ENCODE measurements at regions not wholly inside any gene's neighbourhood (a gene's known extent, or its start where the extent isn't known, plus 50 kb on each side); places are given as distances from the start of the nearest gene placed in this dataset.

GRCh38 chr15:77786956-77787355, 154.2 kb upstream of the LINGO1 start:
- no peak for DNase-seq (ENCODE audit: low read depth)

DNA sequence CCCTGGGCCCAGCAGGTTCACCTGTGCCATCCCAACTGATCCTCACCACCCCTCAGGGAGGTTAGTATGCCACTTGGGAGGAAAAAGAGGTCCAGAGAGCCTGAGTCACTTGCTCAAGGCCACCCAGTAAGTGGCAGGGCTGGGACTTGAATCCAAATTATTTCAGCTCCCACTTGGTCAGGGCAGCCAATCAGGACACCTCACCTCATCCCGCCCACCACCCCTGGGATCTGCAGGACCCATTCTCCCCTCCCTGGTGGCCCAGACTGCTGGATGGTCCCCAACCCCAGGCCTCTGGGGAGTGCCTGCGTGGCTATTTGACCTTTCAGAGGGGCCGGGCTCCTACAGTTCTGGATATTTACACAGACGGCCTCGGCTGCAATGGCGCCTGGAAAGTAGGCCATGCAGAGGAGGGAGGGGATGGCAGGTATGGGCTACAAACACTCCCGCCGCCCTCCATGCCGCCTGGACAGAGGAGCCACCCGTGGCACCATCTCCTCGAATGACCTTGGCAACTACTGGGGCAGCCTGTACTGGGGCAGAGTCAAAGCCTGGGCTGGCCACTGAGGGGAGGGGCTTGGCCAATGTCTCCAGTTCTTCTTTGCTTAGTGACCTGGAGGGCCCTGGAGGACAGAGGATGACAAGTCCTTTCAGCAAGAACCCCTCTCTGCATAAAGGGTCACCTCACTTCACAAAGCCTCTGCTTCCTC, 153.6 kb upstream of the LINGO1 start:
- no peak for DNase-seq (ENCODE audit: low read depth)

- peak; percentile 4 for DNase-seq (ENCODE audit: low read depth)
Measured at GRCh38 chr15:77784361-77785292, 151.9 kb upstream of the LINGO1 start.

DNA sequence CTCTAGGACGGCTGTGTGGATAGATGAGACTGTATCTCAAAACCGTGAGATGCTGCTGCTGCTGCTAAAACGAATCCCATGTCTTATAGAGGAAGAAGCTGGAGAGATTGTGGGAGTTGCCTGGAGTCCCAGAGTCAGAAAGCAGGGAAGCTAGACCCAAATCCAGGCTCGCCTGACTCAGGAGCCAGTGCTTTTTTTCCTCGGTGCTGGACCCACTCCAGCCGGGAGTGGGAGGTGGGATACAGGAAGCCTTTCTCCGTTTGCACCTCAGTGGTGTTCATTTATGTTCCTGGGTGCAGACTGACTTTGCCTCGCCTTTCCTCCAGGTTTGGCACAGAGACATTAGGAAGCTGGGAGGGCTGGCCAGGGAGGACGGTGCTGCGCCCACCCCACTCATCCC, 150.9 kb upstream of the LINGO1 start:
- no peak for DNase-seq (ENCODE audit: low read depth)

GRCh38 chr15:77782691-77783090, 150.0 kb upstream of the LINGO1 start:
- DNase-seq (ENCODE audit: low read depth), result no peak

DNA sequence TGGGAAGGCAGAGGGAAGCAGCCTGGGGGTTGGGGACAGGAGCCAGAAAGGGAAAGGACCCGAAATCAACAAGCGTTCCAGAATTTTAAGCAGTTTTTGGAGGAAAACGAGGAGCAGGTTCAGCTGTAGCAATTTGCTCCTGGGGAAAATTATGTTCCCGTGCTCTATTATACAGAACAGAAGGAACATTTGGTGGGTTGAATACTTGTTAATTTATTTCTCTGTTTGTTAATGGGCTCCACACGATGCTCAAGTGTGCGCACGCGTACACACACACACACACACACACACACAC, 149.2 kb upstream of the LINGO1 start:
- no peak for DNase-seq (ENCODE audit: low read depth)

- DNase-seq (ENCODE audit: low read depth), result no peak
Measured at GRCh38 chr15:77781151-77781945, 148.6 kb upstream of the LINGO1 start.

DNA sequence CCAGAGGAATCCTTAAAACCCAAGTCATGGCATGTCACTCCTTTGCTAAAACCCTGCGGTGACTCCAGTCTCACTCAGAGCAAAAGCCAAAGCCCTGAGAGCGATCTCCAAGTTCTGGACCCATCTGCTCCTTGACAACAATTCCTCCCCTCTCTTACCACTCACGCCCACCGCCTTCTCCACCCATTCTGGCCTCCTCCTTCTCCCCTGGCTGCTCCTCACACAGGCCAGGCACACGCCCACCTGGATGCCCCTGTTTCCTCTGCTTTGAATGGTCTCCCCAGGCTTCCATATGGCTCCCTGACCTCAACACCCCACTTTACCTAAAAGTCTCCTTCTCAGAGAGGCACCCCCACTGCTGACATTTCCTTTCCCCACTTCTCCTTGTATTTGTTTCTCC, 146.1 kb upstream of the LINGO1 start:
- DNase-seq (ENCODE audit: low read depth), result no peak

DNA sequence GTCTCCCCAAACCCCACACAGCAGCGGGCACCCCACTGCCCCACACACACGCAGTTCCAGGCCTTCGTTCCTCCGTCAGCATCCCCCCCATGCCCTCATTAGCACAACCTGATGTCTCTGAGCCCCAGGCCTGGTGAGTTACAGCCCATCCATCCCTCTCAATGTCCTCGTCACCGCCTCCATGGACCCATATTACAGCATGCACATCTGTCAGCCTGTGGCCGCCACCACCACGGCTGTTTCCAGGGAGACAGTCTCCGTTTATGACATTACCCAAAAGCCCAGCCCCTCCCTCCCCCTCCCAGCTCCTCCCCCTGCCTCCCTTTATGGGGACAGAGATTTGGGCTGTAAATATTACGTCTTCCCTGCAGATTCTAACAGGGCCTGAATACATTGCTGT, 143.1 kb upstream of the LINGO1 start:
- no peak for DNase-seq (ENCODE audit: low read depth)

DNA sequence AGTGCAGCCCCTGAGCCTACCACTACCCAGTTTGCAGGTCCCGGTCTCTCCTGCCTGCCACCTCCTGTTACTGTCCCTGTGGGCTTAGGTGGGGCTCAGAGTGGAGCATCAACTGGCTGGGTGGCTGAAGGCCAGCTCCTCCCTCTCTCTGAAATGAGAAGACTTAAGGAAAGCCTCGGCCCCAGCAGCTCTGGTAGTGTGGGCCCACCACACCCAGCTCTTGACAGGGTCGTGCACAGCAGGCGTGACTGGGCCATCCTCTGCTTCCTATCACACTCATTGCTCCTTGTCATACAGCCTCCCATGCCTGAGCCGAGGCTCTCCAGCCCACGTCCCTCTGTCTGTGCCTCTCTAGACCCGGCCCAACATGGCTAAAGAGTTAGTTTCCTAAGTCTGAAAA, 142.7 kb upstream of the LINGO1 start:
- no peak for DNase-seq (ENCODE audit: low read depth)

DNA sequence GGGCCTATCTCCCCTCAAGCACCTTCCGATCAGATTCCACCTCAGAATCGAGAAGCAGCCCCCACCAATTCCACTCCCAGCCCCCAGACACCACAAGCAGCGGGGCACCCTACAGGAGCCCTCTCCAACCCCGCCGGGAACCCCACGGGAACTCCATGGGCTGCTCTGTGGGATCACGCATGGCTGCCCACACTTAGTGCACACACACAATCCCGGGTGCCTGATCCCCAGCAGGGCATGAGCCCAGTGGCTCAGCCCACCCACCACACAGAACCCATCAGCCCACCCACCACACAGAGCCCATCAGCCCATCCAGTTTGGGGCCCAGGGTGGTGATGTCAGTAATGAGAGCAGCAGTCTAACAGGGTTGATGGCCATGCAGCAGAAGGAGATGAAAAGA, 141.6 kb upstream of the LINGO1 start:
- no peak for DNase-seq (ENCODE audit: low read depth)

GRCh38 chr15:77773903-77774302, 141.2 kb upstream of the LINGO1 start:
- DNase-seq (ENCODE audit: low read depth), result no peak

DNA sequence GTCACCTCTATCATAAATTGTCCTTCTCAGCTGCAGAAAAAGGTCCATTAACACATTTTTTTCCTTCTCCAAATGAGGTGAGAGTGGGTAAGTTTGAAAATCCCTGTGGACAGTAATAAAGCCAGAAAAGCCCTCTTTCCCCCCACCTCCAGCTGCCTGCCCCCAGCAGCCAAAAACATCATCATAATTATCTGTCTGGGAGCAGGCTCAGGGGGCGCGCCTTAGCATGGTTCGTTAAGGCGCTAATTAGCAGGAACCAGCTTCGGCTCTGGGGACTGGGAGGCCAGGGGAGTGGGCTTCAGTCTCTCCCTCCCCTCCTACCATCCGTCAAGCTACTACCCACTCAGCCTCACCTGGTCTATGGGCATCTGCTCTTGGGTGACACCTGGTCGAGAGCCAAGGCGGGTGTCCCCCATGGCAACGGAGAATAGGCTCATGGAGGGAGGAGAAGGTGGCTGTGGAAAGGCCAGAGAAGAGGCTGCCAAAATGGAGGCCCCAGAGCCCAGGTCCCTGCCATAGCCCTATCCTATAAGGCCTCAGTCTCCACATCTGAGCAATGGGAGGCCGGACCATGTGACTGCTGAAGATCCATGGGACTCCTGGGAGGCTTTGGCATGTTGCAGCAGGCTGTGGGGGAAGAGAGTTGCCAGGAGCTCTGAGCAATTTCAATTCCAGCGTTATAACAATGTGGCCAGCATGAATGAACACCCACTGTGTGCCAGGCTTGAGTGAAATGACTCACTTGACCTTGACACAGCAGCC, 140.1 kb upstream of the LINGO1 start:
- DNase-seq (ENCODE audit: low read depth), result no peak

DNA sequence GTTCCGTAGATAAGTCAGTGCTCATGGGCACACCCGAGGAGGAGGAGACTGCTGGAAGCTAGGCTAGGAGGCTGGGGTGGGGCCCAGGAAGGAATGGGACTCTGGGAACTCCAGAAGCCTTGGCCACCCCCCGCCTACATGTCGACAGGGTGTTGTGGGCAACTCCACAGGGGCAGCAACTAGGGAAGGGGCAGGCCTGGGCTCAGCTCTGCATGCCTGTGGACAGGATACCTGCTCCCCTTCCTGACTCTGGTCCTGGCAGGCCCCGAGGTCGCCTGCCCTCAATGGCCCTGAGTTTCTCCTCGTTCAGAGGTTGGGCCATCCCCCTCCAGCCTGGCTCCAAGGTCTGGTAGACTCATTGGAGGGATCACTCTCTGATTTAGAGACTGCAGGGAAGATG, 138.9 kb upstream of the LINGO1 start:
- no peak for DNase-seq (ENCODE audit: low read depth)

GRCh38 chr15:77769700-77770099, 137.0 kb upstream of the LINGO1 start:
- no peak for DNase-seq (ENCODE audit: low read depth)

GRCh38 chr15:77768521-77769078, 135.9 kb upstream of the LINGO1 start:
- DNase-seq (ENCODE audit: low read depth), result no peak

- DNase-seq (ENCODE audit: low read depth), result no peak
Measured at GRCh38 chr15:77768107-77768506, 135.4 kb upstream of the LINGO1 start.

- DNase-seq (ENCODE audit: low read depth), result no peak
Measured at GRCh38 chr15:77764095-77764494, 131.4 kb upstream of the LINGO1 start.

GRCh38 chr15:77762747-77763355, 130.1 kb upstream of the LINGO1 start:
- no peak for DNase-seq (ENCODE audit: low read depth)

- no peak for DNase-seq (ENCODE audit: low read depth)
Measured at GRCh38 chr15:77759896-77760592, 127.3 kb upstream of the LINGO1 start.

DNA sequence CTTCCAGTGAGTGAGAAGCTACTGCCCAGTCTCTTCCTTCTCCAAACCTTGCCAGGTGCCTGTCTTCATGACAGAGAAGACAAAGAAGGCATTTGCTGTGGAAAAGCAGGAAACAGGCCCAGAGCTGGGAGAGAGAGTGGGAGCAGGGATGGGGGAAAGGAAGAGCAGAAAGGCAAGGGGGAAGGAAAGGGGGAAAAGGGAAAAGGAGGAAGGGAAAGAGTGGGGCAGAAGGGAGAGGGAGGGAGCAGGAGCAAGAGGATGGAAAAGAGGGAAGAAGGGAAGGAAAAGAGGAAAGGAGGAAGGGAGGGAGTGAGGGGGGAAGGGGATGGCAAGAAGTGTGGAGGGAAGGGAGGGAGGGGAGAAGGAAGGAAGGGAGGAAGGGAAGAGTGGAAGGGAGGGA, 121.2 kb upstream of the LINGO1 start:
- no peak for DNase-seq (ENCODE audit: low read depth)

All from CMK (cell line).